GM06990 (cell line): ENCODE measurements at regions not wholly inside any gene's neighbourhood (a gene's known extent, or its start where the extent isn't known, plus 50 kb on each side); places are given as distances from the start of the nearest gene placed in this dataset.

Experiments used
- DNase-seq: peaks from one replicate; pipeline ENCODE4 v3.0.0-alpha.2; 2011; ENCODE audit not compliant: insufficient read length; ENCODE audit errors: extremely low read depth
- H3K27me3 ChIP-seq: replicated peaks from 2 replicates; pipeline ENCODE4 v1.6.0; 2011; ENCODE audit warnings: low read length; ENCODE audit not compliant: control insufficient read depth, insufficient read depth
- H3K36me3 ChIP-seq: 2 replicates; pipeline ENCODE4 v1.5.1; 2011; ENCODE audit warnings: low read length; ENCODE audit not compliant: control insufficient read depth, insufficient read depth
- H3K4me3 ChIP-seq: replicated peaks from 2 replicates; pipeline ENCODE4 v1.5.1; 2011; ENCODE audit warnings: low read depth, mild to moderate bottlenecking, control low read depth, low read length
- TF ChIP-seq, protein P1 (sequence below): IDR thresholded peaks from 2 replicates; pipeline ENCODE4 v1.5.1; 2011; ENCODE audit warnings: low read length, control low read depth, mild to moderate bottlenecking, inconsistent platforms; ENCODE audit not compliant: insufficient read depth, poor library complexity, severe bottlenecking

DNA sequence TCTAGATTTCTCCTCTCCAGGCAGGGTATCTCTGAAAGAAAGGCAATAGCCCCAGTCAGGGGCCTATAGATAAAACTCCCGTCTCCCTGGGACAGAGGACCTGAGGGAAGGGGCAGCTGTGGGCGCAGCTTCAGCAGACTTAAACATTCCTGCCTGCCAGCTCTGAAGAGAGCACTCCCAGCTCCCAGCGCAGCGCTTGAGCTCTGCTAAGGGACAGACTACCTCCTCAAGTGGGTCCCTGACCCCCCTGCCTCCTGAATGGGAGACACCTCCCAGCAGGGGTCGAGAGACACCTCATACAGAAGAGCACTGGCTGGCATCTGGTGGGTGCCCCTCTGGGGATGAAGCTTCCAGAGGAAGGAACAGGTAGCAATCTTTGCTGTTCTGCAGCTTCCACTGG is 556.9 kb downstream of the EPM2A start:
- TF ChIP-seq, protein P1, sequence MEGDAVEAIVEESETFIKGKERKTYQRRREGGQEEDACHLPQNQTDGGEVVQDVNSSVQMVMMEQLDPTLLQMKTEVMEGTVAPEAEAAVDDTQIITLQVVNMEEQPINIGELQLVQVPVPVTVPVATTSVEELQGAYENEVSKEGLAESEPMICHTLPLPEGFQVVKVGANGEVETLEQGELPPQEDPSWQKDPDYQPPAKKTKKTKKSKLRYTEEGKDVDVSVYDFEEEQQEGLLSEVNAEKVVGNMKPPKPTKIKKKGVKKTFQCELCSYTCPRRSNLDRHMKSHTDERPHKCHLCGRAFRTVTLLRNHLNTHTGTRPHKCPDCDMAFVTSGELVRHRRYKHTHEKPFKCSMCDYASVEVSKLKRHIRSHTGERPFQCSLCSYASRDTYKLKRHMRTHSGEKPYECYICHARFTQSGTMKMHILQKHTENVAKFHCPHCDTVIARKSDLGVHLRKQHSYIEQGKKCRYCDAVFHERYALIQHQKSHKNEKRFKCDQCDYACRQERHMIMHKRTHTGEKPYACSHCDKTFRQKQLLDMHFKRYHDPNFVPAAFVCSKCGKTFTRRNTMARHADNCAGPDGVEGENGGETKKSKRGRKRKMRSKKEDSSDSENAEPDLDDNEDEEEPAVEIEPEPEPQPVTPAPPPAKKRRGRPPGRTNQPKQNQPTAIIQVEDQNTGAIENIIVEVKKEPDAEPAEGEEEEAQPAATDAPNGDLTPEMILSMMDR, result no peak
- H3K27me3 ChIP-seq, result no peaks in the 10 kb centered on the region

DNA sequence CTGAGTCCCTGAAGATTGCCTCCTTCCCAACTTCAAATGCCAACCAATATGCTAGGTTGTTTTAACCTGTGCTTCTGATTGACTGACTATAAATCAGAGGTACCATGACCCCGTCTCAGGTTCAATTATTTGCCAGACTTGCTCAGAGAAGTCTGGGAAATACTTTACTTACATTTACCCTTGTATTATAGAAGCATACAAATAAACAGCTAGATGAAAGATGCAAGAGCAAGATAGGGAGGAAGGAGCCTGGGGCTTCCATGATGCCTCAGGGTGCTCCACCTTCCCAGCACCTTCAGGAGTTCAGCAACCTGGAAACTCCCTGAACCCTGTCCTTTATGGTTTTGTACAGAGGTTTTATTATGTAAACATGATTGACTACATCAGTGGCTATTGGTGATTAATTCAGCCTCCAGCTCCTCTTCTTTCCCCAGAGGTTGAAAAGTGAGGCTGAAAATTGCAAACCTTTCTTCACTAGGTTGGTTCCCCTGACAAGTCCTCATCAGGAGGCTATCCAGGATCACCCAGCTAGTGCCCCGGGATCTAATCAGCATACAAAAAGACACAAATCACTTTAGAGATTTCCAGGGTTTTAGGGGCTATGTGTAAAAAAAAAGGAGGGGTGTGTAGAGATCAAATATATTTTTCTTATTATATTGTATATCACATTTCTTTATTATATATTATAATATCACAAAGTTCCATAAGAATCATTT is 547.7 kb downstream of the EPM2A start:
- Histone ChIP-seq H3K36me3 (no peaks in the 10 kb centered on the region), H3K27me3 (no peaks in the 10 kb centered on the region), H3K4me3 (no peak overlapping the region)
- TF ChIP-seq, protein P1, result no peak
- DNase-seq, result no peak

More for the DNA sequence above, 556.9 kb downstream of the EPM2A start:
- no peak overlapping the region for H3K4me3 ChIP-seq
- H3K36me3 ChIP-seq, result no peaks in the 10 kb centered on the region
- DNase-seq, result no peak

DNA sequence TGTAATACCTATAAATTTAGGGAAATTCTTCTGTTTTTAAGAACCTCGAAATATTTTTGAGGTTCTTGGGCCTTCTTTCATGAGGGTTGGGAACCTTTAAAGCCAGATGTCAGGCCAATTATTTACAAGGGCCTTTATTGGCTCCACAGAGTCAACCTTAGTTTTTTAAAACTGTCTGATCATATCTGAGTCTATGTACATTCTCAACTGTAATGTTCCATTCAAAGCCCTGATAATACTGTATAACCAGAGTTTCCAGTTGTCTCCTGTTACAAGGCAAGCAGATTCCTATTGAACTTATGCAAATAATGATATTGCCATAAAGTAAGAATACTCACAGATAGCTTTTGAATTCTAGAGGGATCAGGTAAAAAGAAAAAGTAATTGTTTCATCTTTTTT is 545.5 kb downstream of the EPM2A start:
- no peaks in the 10 kb centered on the region for H3K27me3 ChIP-seq
- H3K36me3 ChIP-seq, result no peaks in the 10 kb centered on the region
- TF ChIP-seq, protein P1, result no peak
- no peak for DNase-seq
- H3K4me3 ChIP-seq, result no peak overlapping the region

DNA sequence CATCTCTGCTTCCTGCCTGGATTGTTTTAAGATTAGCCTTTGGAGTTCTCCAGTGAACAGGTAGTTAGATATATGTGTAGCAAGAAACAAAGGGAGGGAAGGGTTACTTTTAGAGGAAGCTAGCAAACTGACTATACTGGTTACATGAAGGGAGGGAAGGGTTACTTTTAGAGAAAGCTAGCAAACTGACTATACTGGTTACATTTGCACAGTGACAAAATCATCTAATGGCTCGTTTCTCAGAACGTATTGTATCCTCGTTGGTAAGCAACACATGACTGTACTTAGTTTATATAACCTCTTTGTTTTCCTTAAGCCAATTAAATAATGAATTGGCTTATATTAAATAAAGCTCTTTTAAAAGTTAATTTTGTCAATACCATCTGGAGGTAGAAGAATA is 540.9 kb downstream of the EPM2A start:
- TF ChIP-seq, protein P1, result no peak
- no peak overlapping the region for H3K4me3 ChIP-seq
- H3K27me3 ChIP-seq, result no peaks in the 10 kb centered on the region
- DNase-seq, result no peak
- no peaks in the 10 kb centered on the region for H3K36me3 ChIP-seq

DNA sequence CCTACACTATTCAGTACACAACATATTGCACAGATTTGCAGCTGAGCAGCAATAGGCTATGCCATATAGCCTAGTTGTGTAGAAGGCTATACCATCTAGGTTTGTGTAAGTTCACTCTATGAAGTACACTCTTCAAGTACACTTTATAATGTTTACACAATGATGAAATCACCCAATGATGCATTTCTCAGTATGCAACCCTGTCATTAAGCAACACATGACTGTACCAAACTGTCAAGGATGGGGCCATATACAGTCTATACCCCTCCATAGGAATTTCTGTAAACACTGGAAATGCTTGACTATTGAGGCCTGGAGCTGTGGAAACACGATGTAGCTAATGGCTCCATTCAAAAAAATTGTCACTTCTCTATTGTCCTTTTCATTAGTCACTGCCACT is 535.4 kb downstream of the EPM2A start:
- Histone ChIP-seq H3K4me3 (no peak overlapping the region), H3K36me3 (no peaks in the 10 kb centered on the region), H3K27me3 (no peaks in the 10 kb centered on the region)
- no peak for DNase-seq
- TF ChIP-seq, protein P1, result no peak

DNA sequence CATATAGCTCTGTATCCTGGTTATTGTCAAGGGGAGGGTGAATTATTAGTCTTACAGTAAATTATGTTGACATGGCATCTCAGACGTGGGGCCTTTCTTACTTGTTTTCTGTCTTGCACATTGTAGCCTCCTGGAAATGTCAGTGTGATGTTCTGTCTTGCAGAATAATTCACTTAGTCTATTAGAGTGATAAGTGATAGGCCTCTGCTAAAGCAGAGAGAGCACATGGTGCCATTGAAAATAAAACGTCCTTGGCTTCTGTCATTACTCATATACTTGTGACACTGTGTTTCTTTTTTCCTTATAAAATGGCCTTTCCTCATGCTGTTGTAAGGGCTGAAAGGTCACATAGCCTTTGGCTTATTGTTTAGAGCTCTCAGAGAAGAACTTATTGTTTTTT is 531.0 kb downstream of the EPM2A start:
- TF ChIP-seq, protein P1, result no peak

More for the DNA sequence above, 531.0 kb downstream of the EPM2A start:
- H3K27me3 ChIP-seq, result no peaks in the 10 kb centered on the region; the same call in 1 of the 2 replicates
- no peak overlapping the region for H3K4me3 ChIP-seq
- no peaks in the 10 kb centered on the region for H3K36me3 ChIP-seq
- no peak for DNase-seq
